HG02938 (cell line): ENCODE measurements at regions not wholly inside any gene's neighbourhood (a gene's known extent, or its start where the extent isn't known, plus 50 kb on each side); places are given as distances from the start of the nearest gene placed in this dataset.
A peak's percentile ranks its signal among the peaks of the same experiment; 100 is the strongest.

Experiments
- ATAC-seq: cut with Tn5 transposase; IDR thresholded peaks from one replicate; pipeline ENCODE4 v1.9.1; 2021; ENCODE audit warnings: mild to moderate bottlenecking, moderate library complexity; ENCODE audit not compliant: unreplicated experiment

DNA sequence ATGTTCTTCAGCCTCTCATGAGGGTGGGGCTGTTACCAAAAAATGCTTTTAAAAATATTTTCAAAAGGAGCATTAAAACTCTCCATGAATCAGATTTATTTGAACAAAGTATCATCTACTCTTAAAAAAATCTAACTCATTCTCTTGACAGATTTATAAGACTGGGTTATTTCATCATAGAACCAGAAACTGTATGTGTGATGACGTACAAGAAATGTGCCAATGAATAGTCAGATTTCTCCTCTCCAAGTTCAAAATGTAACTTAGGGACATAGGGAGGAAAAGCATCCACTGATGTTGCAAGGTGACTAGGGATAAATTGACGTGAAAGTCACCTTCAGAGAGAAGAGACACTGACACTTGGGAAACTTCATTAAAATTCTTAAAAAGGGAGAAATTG lies 89.1 kb upstream of the CLNK start:
- ATAC-seq = no peak

DNA sequence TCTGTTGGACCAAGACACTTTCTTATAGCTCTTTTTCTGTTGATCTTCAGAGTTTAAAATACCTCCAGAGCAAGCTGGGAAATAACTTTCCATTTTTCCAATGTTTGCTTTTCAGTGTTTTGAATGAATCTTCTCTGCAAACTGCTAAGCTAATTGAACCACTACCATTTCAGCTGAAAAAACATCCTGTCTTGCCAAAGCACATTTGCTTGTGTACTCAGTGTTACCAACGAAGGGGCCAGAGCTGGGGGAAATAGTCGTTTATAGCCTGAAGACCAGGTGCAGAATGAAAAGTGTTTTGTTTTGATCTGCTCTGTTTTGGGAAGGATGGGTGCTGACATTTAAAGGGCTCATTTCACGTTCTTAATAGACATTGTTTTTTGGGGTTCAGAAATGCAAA lies 88.4 kb upstream of the CLNK start:
- no peak for ATAC-seq

DNA sequence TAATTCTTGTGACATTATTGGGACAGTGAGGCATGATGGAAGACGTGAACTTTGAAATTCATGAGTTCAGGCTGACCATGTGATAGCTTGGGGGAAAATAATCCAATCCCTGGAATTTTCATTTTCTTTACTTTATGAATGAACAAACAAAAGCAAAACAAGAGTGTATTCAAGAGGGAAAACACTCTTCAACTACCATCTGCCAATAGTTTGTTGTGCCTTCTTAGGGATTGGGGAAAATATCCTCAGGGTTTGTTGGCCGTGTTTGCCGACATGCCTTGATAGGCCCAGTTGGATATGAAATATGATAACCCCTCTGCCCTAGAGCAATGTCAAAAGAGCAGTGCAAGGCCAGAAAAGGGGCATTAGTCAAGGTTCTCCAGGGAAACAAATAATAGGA lies 80.8 kb upstream of the CLNK start:
- no peak for ATAC-seq

DNA sequence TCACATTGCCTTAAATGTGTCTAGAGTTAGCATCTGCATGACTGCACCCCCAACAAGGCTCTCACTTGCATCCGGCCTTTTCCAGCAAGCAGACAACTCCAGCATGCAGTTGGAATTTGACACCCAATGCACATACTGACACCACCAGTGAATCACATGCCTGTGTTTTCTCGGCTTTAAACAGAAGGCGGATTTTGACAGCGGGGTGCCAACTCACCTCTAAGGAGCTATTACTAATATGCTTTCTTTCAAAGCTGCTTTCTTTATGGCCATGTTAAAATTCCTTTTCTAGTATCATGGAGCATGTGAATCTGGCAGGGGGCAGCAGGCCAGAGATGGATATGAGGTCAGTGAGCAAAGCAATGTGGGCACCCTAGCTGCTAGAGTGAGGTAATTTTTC lies 78.0 kb upstream of the CLNK start:
- no peak for ATAC-seq

DNA sequence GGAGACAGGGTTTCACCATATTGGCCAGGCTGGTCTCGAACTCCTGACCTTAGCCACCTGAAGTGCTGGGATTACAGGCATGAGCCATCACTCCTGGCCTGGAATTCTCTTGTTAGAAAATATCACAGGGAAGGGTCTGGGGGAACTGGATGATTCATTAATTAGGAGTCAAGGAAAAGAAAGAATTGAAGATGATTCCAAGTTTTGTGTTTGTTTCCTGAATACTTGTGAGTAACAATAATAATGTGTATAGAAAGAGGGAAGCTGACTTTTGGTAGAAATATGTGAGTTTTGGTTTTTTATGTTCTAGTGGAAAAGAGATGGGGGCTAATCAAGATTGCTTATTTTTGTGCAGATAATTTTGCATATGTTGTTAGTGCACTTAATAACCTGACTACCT lies 77.3 kb upstream of the CLNK start:
- no peak for ATAC-seq

DNA sequence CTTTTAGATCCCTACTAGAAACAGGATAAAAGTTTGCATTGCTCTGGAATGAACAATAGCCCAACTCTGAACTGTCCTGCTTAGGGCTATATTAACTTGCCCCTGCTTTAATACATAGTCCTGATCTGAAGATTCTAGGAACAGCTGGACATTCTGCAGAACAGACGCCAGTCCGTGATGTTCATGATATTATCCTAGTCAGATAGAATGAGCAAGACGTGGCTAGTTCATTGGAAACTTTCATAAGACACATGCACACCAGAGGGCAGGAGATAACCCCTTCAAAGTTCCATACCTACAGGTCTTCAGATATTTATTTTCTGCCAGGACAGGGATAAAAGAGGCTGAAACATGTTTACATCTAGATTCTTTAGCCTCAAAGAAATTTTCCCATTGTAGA lies 75.5 kb upstream of the CLNK start:
- ATAC-seq = no peak

DNA sequence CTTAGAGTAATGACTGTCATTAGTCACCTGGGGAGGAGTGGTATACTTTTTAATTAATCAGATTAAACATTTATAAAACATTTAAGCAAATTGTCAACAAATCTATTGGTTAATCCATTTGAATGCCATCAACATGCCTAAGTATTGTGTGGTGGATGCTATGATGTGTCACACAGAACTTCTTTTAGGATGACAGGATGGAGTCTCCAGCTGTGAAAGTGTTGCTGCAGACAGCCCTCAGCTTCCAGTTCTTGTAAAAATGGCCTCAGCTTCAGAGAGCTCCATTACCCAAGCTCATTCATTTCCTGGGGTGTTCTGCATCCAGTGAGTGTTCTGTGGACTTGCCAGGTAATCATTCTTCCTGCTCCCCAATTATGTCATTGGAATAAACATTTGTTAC lies 74.3 kb upstream of the CLNK start:
- ATAC-seq = no peak

DNA sequence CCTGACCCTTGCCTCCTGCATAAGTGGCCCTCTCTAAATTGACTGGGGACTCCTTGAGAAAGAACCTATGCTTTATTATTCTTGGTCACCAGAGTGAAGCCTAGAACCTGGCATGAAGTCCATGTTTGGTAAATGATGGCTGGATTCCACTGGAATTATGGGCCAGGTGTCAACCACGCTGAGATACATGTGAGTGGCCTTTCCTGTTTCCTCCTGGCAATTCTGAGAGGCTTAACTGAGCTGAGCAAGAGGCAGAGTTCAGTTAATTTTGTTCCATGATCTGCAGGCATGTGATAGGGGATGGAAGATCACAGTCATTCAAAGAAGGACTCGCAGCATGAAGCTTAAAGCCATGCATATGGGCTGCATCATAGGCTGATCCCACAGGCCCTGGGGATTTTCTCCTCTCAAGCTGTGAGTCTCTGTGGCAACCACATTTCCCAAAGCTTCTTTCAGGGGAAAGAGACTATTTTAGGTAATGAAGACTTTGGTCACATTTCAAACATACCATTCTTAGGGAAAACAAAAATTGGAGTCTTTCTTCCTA lies 69.4 kb upstream of the CLNK start:
- ATAC-seq = no peak

DNA sequence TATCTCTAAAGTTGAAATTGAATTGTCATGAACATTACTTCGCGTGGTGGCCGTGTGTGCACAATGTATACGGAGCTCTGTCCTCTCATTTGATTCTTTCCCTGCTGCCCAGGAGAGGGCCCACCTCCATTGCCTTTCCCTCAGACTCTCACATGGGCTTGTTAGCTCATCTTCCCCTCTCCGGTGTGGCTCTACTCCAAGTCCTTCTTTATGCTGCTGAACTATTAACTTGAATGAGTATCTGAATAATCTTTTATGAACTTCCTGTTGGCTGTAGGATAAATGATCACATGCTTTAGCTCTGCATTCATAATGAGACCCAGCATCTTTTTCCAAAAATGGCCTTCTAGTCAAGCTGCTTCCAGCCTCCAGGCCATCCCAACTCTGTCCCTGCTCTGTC lies 68.8 kb upstream of the CLNK start:
- no peak for ATAC-seq

DNA sequence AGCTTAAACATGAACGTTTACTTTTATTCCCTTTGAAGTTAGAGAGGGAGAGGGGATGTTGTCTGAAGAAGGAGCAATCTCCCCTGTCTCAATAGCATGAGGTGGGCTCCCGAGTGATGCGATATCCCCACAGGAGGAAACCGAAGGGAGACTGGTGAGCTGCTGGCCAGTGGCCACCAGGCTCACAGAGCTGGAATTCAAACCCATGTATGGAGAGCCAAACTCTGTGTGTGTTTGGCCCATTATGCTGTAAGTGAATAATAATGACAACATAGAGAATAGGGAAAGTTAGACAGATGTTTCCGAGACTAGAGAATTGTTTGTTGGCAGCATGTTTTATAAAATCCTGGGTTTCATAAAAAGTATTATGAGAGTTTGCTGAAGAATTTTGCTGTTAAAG lies 66.1 kb upstream of the CLNK start:
- ATAC-seq = no peak

DNA sequence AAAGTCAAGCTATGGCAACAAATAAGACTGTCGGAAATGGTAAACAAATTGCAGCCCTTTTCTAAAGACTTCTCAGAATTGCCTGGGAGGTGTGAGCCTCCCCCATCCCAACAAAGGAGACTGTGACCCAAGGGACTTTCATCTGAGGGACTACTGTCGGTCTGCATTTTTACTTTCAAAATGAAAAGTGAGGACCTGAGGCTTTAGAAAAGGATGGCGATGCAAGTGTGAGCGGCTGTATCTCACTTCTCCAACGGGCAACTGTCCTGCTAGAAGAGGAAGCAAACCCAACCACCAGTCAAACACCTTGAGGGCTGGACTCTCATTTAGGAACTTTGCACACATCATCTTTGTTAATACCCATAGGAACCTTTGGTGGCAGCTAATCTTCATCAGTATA lies 62.6 kb upstream of the CLNK start:
- ATAC-seq = peak; percentile 48

DNA sequence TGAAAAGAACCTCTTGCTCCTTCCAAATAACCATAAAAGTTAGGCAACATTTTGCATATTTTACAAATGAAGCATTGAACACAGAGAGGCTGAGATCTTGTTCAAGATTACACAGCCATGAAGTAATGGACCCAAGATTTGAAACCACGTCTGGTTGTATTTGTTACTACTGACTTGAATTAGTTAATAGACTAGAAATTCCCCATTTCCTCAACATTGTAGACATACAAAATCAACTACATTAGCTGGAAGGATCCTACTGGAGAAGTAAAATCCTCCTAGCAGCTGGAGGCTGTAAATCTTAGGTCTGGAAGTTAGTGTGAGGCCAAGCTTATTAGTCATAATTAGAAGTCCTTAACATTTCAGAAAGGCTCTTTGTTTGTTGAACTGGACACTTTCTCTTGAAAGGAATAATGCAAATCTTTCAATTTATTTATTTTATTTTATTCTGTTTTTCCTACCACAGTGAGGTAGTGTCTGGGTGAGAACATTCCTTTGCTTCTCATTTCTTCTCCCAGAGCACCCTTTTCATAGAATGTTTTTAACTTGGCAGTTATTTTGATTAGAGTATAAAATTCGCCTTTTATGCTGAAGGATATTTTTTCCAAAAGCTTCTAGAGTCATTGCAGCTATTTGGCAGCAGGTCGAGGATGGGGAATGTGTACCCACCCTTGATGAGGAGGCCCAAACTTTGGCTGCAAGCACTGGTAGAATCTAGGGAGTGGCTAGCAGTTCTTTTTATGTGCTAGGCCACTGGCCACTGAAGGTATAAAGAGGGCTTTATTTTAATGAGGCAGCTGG lies 62.0 kb upstream of the CLNK start:
- ATAC-seq = peak; percentile 6

DNA sequence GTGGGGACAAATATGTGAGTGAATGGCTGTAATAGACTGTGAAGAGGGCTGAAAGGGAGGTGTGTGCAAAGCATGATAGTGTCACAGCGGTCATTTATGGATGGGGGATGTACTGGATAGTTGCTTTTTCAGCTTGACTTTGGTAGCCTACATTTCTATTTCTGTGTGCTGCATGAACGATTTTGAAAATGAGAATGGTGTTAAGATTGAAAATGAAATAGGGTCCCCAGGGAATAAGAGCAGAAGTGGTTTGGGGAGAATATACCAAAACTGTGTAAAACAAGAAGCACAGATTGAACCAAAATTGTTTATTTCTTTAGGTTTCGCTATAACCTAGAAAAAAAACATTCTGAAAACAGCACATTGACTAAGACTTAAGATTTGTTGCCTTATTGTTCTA lies 58.8 kb upstream of the CLNK start:
- peak; percentile 50 for ATAC-seq

DNA sequence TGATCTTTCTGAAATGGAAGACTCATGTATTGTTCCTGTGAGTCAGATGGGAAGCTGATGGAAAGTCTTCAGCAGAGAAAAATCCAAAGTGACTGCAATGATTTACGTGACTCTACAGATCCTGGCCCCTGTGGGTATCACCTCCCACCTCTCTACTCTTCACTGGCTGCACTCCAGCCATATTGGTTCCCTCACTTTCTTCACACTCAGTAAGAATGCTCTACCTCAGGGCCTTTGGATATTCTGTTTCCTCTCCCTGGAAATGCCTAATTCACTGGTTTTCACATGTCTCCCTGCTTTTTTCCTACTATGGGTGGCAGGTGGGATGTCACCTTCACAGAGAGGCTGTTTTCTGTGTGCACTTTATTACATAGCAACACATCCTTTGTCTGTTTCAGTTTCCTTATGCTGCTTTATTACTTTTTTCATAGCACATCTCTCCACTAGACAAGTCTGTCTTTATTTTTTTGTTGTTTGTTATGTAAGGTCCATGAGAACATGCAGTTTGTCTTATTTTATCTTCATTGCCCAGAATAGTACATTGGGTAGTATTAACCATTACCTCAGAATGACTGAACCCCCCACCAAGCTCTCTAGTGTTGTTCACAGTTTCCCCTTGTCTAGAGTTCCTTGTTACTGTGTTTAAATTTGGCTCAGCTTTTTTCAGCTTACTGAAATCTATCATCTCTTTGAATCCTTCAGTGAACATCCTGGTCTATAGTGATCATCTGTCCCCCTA lies 57.6 kb upstream of the CLNK start:
- ATAC-seq = peak; percentile 39

DNA sequence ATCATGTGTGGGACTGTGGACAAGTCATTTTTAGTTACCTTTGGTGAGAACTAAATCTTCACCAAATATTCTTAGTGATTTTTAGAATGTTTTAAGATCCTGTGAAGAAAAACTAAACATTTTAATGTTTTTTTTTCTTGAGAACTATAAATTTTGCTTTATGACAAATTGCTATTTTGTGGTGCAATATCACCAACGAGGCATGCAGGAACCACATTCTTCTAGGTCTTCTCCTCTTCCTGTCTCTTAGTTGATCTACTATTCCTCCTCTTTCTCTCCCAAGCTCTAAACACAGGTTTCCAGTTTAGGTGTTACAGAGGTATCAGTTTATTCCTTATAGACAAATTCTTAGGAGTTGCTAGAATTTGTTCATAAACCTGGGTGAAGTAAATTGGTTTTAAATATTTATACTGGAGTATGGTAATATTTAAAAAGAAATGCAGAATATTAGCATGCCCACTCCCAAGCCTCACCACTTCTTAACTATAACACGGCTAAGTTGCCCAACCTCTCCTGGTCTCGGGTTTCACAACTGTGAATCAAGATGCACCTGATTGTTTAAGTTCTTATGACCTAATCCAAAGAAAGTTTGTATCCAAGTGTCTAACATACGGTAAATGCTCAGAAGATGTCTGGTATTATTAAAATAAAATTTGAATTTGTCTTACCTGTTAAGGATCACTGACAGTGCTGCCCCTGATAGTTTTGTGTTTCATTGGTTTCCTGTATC lies 56.5 kb upstream of the CLNK start:
- ATAC-seq = no peak

DNA sequence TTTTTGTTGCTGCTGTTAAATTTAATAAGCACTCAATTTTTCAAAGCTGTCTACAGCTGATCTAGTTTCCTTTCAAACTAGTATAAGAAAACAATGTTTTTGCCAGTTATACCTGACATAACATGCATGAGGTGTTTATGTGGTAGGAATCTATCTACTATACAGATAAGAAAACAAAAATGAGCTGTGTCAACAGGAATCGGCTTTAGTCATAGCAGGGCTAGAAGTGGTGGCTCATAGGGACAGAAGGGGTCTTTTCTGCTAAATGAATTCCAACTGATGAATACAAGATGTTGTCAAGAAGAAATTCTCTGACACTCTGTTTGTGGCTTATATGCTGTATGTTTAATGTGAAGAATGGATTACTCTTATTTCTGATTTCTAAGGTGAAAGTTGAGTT lies 55.7 kb upstream of the CLNK start:
- no peak for ATAC-seq

DNA sequence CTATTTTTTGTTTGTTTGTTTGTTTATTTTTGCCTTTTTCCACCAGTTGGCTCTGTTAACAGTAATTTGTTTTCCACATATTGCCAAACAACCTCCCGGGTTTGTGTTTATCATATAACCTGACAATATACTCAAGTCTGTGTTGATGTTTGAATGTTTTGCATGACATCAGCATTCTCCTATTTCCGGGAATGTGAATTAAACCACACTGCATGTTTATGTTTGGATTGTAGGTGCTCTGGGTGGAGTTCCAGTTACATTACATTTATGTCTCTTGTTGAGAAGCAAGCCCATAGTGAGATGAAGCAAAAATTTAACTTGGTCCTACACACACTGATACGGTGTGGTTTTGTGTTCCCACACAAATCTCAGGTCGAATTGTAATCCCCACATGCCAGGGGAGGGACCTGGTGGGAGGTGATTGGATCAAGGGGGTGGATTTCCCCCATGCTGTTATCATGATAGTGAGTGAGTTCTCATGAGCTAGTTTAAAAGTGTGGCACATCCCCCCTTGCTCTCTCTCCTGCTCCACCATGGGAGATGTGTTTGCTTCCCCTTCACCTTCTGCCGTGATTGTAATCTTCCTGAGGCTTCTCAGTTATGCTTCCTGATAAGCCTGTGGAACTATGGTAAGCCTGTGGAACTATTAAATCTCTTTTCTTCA lies 54.4 kb upstream of the CLNK start:
- ATAC-seq = no peak

DNA sequence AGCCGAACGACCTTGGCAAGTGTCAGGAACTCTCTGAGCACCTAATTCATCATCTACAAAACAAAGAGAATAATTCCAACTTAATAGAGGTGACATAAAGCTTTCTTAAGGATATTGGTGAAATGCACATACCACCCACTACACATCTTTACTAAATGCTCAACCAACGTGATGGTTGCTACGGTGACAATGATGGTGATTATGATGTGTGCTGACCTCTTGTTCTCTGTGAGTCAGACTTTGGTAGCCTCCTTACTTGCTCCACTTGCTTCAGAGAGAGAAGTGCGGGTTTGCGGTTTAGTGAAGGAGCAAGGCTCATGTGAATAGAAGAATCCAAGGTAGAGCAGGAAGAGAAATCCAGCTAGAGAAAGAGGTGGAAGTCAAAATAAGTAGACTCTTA lies 52.8 kb upstream of the CLNK start:
- ATAC-seq = no peak

DNA sequence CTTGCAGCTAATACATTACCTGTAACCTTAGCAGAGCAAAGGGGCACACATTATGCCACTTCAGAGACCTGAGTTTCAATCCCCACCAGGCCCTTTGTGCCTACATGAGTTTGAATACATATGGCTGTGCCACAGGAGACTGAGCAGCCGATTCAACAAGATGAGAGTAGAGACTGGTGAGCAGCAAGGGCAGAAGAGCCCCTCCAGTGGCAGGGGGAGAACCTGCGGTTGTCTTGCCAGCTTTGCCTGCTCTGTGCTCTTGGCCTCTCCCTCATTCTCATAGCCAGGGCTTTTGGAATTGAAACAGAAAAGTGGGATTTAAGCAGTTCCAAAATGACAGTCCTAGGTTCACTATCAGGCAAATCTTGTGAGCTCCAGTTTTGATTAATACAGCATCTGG lies 52.3 kb upstream of the CLNK start:
- ATAC-seq = no peak

DNA sequence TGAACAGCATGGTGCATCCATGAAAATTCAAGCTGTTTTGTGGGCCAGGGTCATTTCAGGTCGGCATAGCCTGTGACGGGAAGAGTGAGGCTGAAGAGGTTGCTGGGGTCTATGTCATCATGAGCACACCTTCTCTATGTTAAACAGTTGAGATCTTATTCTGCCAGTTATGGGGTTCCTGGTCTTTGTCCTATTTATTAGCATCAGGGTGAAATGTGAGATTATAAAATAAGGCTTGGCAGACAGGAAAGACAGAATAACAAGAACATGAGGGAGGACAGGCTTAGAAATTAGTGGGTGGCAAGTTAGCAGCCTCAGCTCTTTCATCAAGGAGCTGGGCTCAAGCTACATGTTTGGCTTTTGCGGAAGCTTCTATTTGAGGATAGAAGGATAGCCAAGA lies 51.7 kb upstream of the CLNK start:
- ATAC-seq = no peak

DNA sequence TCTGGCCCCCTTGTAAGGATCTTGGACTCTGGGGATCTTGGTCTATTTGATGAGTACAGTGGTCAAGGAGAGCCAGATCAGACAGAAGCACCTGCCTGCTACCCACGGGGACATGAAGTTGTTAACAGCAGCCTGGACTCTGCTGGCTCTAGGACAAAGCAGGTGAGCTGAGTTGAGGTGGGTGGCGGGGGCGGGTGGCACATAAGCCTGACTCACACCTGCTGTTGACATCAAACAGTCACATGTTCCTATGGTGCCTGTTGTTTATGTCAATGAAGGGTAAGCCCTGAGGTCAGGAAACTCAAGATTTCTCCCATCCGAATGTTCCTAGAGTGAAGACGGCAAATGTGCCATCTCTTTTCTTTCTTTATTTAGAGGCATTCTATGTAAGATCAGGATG lies 50.1 kb upstream of the CLNK start:
- no peak for ATAC-seq
